Breast epithelium (tissue), 4 donors: ENCODE measurements at regions not wholly inside any gene's neighbourhood (a gene's known extent, or its start where the extent isn't known, plus 50 kb on each side); places are given as distances from the start of the nearest gene placed in this dataset.

Experiments used
- DNase-seq, 2 donors: peaks; one replicate each; pipeline ENCODE4 v3.0.0-alpha.2; 2019; ENCODE audit warnings: low spot score in 2 of 2
- H3K27ac ChIP-seq, 2 donors: fragments of 200-600 bp; sonication (generic) in 1 of 2; one replicate each; pipeline ENCODE4 v1.5.1; 2016 to 2019; ENCODE audit warnings: mild to moderate bottlenecking in 1 of 2
- H3K27me3 ChIP-seq, 2 donors: fragments of 200-600 bp; sonication (generic) in 1 of 2; one replicate each; pipeline versions ENCODE4 v1.5.1 to v1.6.0; 2017 to 2019; ENCODE audit warnings: control low read depth in 1 of 2, mild to moderate bottlenecking in 1 of 2
- H3K36me3 ChIP-seq: fragments of 200-600 bp; one replicate; pipeline ENCODE4 v1.5.1; 2019
- H3K4me1 ChIP-seq, 2 donors: fragments of 200-600 bp; sonication (generic); one replicate each; pipeline ENCODE4 v1.5.1; 2016 to 2019; ENCODE audit warnings: control low read depth in 1 of 2
- H3K4me3 ChIP-seq, 3 donors: fragments of 200-600 bp; sonication (generic); 1 replicate in 2 of 3; 2 replicates in 1 of 3; pipeline ENCODE4 v1.5.1; 2016 to 2019; ENCODE audit warnings: mild to moderate bottlenecking in 3 of 3, moderate library complexity in 2 of 3
- H3K9me3 ChIP-seq, 2 donors: fragments of 200-600 bp; sonication (generic) in 1 of 2; one replicate each; pipeline ENCODE4 v1.5.1; 2016 to 2019; ENCODE audit warnings: control low read depth in 1 of 2
- CTCF ChIP-seq, 3 donors: fragments of 450-650 bp; IDR thresholded peaks; one replicate each; pipeline ENCODE4 v1.5.1; 2016 to 2017; ENCODE audit warnings: antibody characterized with exemption in 3 of 3, mild to moderate bottlenecking in 3 of 3, moderate library complexity in 3 of 3
- POLR2A ChIP-seq: fragments of 450-650 bp; IDR thresholded peaks from one replicate; pipeline ENCODE4 v1.6.1; 2016; ENCODE audit warnings: antibody characterized with exemption, mild to moderate bottlenecking, moderate library complexity
- POLR2AphosphoS5 ChIP-seq, 3 donors: sonication (generic); formaldehyde crosslinking; IDR thresholded peaks; one replicate each; pipeline ENCODE4 v1.6.1; 2017; ENCODE audit warnings: antibody characterized with exemption in 3 of 3
- intact Hi-C: fragments of 100-400 bp; cut with DNase I; formaldehyde crosslinking; loops from one replicate; pipeline ENCODE4 v1.15.1; 2023; ENCODE audit warnings: low total_unique reads

- Histone ChIP-seq H3K27me3 (no peaks in the 10 kb centered on the region), H3K36me3 (no peaks in the 10 kb centered on the region), H3K4me1 (no peaks in the 10 kb centered on the region), H3K9me3 (no peaks in the 10 kb centered on the region), H3K4me3 (no peak overlapping the region), H3K27ac (no peak overlapping the region)
- no peak for TF ChIP-seq CTCF (IDR thresholded peaks at IDR 0.05)
- TF ChIP-seq POLR2AphosphoS5 (IDR thresholded peaks at IDR 0.05), result no peak
- TF ChIP-seq POLR2A, result no peak
- DNase-seq, result no peak
- intact Hi-C loops, result no loop called here
These were observed 89.3 kb downstream of the MDH1 start for GRCh38 chr2:63678085-63678484.

- intact Hi-C loops, result no loop called here
- TF ChIP-seq POLR2A, result no peak
- TF ChIP-seq CTCF (IDR thresholded peaks at IDR 0.05), result no peak
- TF ChIP-seq POLR2AphosphoS5 (IDR thresholded peaks at IDR 0.05), result no peak
- Histone ChIP-seq H3K4me1 (no peaks in the 10 kb centered on the region), H3K36me3 (no peaks in the 10 kb centered on the region), H3K27me3 (no peaks in the 10 kb centered on the region), H3K4me3 (no peak overlapping the region), H3K9me3 (no peaks in the 10 kb centered on the region), H3K27ac (no peak overlapping the region)
- no peak for DNase-seq
These were observed 89.8 kb downstream of the MDH1 start for GRCh38 chr2:63678551-63678950.

DNA sequence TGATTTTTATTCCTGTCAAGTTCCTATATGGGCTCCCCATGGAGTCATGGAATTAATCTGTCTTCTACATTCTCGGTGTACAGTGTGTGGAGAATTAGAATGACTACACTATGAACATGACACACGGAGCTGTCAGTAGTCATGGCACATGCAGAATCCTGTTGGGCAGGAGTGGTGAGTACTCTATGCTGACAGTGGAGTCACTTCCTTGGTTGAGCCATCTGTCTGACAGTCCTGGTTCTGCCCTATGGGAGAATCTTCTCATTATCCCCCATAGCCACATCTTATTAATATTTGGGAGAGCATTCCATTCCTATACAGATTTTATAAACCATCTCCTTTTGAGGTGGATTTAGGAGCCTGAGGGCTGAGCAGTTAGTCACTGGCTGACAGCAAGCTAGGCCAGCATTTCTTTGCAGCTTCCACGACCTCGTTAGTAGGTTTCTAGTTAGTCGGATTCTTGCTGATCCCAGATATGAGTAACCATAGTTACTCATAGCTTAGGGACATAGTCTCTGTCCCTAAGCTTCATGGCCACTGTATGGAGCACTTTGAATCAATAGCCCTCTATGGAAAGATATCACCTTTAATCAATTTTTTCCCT, 90.6 kb downstream of the MDH1 start:
- intact Hi-C loops, result no loop called here
- no peaks in the 10 kb centered on the region for H3K4me1 ChIP-seq
- no peak overlapping the region for H3K4me3 ChIP-seq
- no peaks in the 10 kb centered on the region for H3K27me3 ChIP-seq
- no peak for DNase-seq
- no peaks in the 10 kb centered on the region for H3K9me3 ChIP-seq
- H3K27ac ChIP-seq, result no peak overlapping the region
- TF ChIP-seq POLR2A (no peak), POLR2AphosphoS5 (IDR thresholded peaks at IDR 0.05) (no peak), CTCF (IDR thresholded peaks at IDR 0.05) (no peak)
- no peaks in the 10 kb centered on the region for H3K36me3 ChIP-seq

DNA sequence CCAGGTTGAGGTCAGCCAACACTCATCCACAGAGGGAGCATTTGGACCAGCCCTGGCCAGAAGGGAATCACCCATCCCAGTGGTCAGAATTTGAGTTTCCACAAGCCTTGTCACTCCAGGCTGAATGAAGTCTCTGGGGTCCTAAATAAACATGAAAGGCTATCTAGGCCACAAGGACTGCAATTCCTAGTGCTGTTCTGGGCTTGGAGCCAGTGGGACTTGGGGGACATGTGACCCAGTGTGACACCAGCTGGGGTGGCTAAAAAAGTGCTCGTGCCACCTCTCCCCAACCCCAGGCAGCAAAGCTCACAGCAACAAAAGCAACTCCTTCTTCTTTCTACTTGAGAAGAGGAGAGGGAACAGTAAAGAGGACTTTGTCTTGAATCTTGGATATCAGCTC, 91.7 kb downstream of the MDH1 start:
- no peak for DNase-seq
- Histone ChIP-seq H3K36me3 (no peaks in the 10 kb centered on the region), H3K9me3 (no peaks in the 10 kb centered on the region), H3K4me3 (no peak overlapping the region), H3K27ac (no peak overlapping the region), H3K27me3 (no peaks in the 10 kb centered on the region), H3K4me1 (no peaks in the 10 kb centered on the region)
- intact Hi-C loops, result no loop called here
- TF ChIP-seq POLR2AphosphoS5 (IDR thresholded peaks at IDR 0.05) (no peak), CTCF (IDR thresholded peaks at IDR 0.05) (no peak), POLR2A (no peak)

DNA sequence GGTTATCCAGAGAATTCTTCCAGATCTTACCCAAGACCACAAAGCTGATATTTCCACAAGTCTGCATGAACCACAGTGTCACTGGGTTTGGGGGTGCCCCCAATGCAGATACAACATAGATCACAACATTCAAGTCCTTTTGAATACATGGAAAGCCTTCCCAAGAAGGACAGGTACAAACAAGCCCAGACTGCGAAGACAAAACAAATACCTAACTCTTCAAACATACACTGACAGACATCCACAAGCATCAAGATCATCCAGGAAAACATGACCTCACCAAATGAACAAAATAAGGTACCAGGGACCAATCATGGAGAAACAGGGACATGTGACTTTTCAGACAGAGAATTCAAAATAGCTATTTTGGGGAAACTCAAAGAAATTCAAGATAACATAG, 93.1 kb downstream of the MDH1 start:
- Histone ChIP-seq H3K27me3 (no peaks in the 10 kb centered on the region), H3K4me1 (no peaks in the 10 kb centered on the region), H3K9me3 (no peaks in the 10 kb centered on the region), H3K4me3 (no peak overlapping the region), H3K36me3 (no peaks in the 10 kb centered on the region), H3K27ac (no peak overlapping the region)
- no peak for DNase-seq
- intact Hi-C loops, result no loop called here
- no peak for TF ChIP-seq POLR2AphosphoS5 (IDR thresholded peaks at IDR 0.05)
- no peak for TF ChIP-seq CTCF (IDR thresholded peaks at IDR 0.05)
- no peak for TF ChIP-seq POLR2A
